Muscle of leg (tissue), 3 donors: ENCODE measurements at regions not wholly inside any gene's neighbourhood (a gene's known extent, or its start where the extent isn't known, plus 50 kb on each side); places are given as distances from the start of the nearest gene placed in this dataset.
"Not testable (repeated sequence)": the region's sequence is repeated elsewhere in the genome, so short reads cannot be mapped to it uniquely, and the experiment has no call there.

Experiments
- DNase-seq: peaks from one replicate; pipeline ENCODE4 v3.0.0; 2013
- H3K27ac ChIP-seq: one replicate; pipeline ENCODE4 v1.5.1; 2013; ENCODE audit warnings: mild to moderate bottlenecking, low read length, control low read depth
- H3K27me3 ChIP-seq: one replicate; pipeline ENCODE4 v1.6.1; 2013; ENCODE audit warnings: low read length; ENCODE audit not compliant: control insufficient read depth, insufficient read depth
- H3K36me3 ChIP-seq: one replicate; pipeline ENCODE4 v1.6.1; 2013; ENCODE audit warnings: low read length; ENCODE audit not compliant: control insufficient read depth, insufficient read depth
- H3K4me1 ChIP-seq: one replicate; pipeline ENCODE4 v1.6.1; 2013; ENCODE audit warnings: low read length; ENCODE audit not compliant: control insufficient read depth, insufficient read depth
- H3K4me3 ChIP-seq: one replicate; pipeline ENCODE4 v1.5.1; 2013; ENCODE audit warnings: low read length, control low read depth
- H3K9me3 ChIP-seq: replicated peaks from 2 replicates; pipeline ENCODE4 v1.6.1; 2013; ENCODE audit warnings: low read depth, low read length; ENCODE audit not compliant: control insufficient read depth
- WGBS: methylation state at CpG from one replicate; pipeline ENCODE4 v1.1.5; 2013; ENCODE audit warnings: missing lambda C conversion rate; ENCODE audit not compliant: insufficient coverage; 5-methylcytosine and 5-hydroxymethylcytosine counted together

DNA sequence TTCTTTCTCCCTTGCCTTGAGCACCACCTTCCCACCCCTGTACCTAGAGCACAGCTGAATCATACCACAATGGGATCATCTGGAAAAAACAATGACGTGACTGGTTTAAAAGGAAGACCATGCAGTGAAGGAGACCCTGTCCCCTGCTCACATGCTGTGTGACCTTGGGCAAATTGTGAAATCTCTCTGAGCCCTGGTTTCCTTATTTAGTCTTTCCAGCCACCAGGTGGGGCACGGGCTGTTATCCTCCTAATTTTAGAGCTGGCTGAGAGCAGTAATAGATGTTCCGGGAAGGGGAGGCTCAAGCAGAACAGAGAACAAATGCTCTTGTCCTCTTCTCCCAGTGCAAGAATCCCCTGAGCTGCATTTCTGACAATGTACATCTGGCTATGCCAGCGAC lies 198.3 kb downstream of the RPS24 start:
- Histone ChIP-seq H3K27ac (no peak overlapping the region), H3K4me3 (no peak overlapping the region), H3K9me3 (peaks cover 2% of the 10 kb centered on the region), H3K4me1 (peaks cover 4% of the 10 kb centered on the region), H3K36me3 (no peaks in the 10 kb centered on the region), H3K27me3 (no peaks in the 10 kb centered on the region)
- DNase-seq, result peak; percentile 66
- WGBS, result 55% methylated on average over 3 of the region's 4 CpGs

DNA sequence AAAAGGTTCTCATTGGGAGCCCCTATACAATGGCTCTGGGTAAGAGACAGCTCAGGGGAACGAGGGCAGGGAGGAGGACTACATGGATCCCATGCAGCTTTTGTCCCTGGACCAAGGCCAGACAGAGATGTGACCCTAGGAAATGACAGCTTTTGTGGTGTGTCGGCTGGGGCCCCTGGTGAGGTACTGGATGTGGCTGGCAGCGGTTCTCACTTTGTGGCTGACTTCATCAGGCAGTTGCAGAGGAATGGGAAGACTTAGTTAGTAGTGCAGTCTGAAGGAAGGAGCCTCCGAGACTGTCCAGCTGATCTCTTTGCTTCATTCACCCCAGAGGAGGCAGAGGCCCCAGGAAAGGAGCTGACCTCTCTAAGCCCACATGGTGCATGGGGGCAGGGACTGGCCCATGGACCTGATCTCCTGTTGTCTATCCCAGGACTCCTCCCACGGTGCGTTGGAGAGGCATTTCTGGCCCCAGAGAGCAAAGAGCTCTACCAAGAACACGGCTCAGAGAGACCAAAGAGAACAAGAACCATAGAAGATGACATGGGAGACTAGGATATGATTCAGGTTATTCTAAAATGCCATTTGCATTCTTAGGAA lies 202.9 kb downstream of the RPS24 start:
- H3K27me3 ChIP-seq, result no peaks in the 10 kb centered on the region
- no peak overlapping the region for H3K4me3 ChIP-seq
- H3K9me3 ChIP-seq, result peaks cover 2% of the 10 kb centered on the region
- H3K4me1 ChIP-seq, result peaks cover 4% of the 10 kb centered on the region
- DNase-seq, result no peak
- 80% methylated on average over 2 of the region's 7 CpGs for WGBS
- no peaks in the 10 kb centered on the region for H3K36me3 ChIP-seq
- no peak overlapping the region for H3K27ac ChIP-seq

DNA sequence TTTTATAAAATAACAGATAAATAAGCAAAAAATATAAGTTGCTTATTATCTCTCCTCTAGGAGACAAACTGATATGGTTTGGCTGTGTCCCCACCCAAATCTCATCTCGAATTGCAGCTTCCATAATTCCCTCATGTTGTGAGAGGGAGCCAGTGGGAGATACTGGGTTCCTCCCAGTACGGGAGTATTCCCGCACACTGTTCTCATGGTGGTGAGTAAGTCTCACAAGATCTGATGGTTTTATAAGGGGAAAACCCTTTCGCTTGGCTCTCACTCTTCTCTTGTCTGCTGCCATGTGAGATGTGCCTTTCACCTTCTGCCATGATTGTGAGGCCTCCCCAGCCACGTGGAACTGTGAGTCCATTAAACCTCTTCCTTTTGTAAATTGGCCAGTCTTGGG lies 204.3 kb downstream of the RPS24 start:
- not testable (repeated sequence) for H3K27me3 ChIP-seq, H3K27ac ChIP-seq, H3K9me3 ChIP-seq, DNase-seq, H3K4me3 ChIP-seq, H3K4me1 ChIP-seq, H3K36me3 ChIP-seq
- 40% methylated on average over 1 of the region's 5 CpGs for WGBS

DNA sequence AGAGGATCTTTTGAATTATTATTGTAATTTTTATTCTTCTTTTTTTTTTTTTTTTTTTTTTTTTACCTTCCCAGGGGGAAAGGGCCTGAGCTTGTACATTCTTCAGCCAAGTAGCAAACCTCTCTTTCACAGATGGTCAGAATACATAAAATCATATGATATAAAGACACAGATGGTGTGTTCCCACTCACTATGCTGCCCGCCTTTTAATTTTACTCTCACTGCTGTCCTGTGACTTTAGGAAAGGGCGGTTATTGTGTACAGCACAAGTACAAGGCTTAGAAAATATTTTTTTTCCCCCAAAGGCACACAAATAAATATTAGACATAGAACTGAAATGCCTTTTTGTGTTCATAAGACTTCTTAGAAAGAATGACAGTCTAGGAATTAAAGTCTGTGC lies 213.6 kb downstream of the RPS24 start:
- H3K9me3 ChIP-seq, result peaks cover 5% of the 10 kb centered on the region
- H3K27ac ChIP-seq, result no peak overlapping the region
- H3K4me3 ChIP-seq, result no peak overlapping the region
- peak; percentile 42 for DNase-seq
- peaks cover 5% of the 10 kb centered on the region for H3K27me3 ChIP-seq
- peaks cover 5% of the 10 kb centered on the region for H3K4me1 ChIP-seq
- no CpG with 5 or more reads among the region's 2 CpGs for WGBS
- no peaks in the 10 kb centered on the region for H3K36me3 ChIP-seq

DNA sequence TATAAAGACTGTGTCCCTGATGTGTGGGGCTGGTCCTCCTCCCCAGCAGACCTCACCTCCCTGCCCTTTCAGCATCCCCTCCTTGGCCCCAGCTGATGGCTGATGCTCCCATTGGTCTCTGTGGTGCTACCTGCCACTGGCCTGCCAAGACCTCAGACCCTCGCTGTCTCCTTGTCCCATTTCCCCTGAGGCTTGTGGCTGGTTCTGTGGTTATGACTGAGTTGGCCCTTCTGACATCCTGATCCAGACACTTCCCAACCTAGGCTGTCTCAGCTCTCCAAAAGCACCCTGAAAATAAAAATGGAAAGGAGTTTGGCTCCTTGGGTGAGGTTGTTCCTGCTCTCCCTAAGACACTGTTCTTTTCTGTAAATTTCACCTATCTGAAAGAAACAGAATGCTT lies 214.2 kb downstream of the RPS24 start:
- Histone ChIP-seq H3K4me3 (no peak overlapping the region), H3K27me3 (peaks cover 5% of the 10 kb centered on the region), H3K36me3 (no peaks in the 10 kb centered on the region), H3K27ac (no peak overlapping the region), H3K4me1 (peaks cover 5% of the 10 kb centered on the region), H3K9me3 (peaks cover 4% of the 10 kb centered on the region)
- DNase-seq, result no peak
- WGBS, result no CpG with 5 or more reads among the region's 1 CpG

DNA sequence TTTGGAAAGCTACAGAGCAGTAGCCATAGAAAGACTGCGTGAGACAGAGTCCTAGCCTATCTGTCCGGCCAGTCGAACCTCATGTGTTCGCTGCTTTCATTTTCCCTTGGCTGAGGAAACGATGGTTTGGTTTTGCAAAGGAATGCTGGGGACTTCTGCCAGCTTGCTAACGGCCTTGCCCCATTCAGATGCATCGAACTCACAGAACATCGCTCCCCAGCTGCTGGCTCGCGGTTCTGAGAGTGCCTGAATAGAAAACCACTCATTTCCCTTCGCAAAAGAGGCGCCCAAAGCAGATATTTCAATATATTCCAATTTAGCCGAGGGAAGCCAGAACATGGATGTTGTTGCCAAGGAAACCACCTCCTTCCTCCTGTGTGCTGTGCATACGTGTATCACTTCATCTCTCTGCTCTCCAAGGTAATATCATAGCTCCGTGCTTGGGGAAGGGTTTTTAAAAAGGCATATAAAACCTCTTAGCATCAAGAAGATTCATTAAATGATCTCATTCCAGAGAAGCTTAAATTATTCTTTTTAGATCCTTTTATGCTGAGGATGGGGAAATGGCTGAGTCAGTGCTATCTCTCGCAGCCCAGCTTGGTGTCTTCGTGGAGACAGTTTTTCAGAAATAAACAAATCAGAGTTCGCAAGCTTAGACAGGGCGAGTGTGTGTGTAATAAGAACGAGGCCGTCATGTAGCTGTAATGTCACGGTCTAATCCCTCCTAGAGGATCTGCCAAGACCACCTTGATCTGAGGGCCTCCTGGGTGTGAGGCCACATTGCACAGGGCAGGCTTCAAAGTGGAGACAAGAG lies 215.2 kb downstream of the RPS24 start:
- 39% methylated on average over 19 of the region's 22 CpGs for WGBS
- Histone ChIP-seq H3K4me1 (peaks cover 5% of the 10 kb centered on the region), H3K36me3 (no peaks in the 10 kb centered on the region), H3K4me3 (no peak overlapping the region), H3K9me3 (no peaks in the 10 kb centered on the region), H3K27ac (no peak overlapping the region), H3K27me3 (peaks cover 5% of the 10 kb centered on the region)
- peak; percentile 77 for DNase-seq

DNA sequence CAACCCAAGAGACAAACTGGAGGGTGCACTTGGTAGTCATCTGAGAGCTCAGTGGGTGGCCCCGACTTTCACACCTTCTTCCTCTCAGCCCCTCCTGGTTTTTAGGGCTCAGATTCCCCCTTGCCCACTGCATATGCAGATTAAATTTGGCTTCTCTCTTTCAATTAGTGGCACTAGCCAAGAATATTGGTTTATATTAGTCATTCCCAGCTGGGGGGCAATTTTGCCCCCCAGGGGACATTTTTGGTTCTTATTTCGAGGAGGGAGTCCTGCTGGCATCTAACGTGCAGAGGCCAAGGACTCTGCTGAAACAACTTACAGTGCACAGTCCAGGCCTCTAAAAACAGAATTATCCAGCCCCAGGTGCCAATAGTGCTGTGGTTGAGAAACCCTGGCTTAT lies 216.0 kb downstream of the RPS24 start:
- Histone ChIP-seq H3K4me1 (peaks cover 5% of the 10 kb centered on the region), H3K9me3 (no peaks in the 10 kb centered on the region), H3K36me3 (no peaks in the 10 kb centered on the region), H3K27me3 (peaks cover 6% of the 10 kb centered on the region), H3K4me3 (no peak overlapping the region), H3K27ac (no peak overlapping the region)
- 80% methylated on average over 1 of the region's 3 CpGs for WGBS
- no peak for DNase-seq

DNA sequence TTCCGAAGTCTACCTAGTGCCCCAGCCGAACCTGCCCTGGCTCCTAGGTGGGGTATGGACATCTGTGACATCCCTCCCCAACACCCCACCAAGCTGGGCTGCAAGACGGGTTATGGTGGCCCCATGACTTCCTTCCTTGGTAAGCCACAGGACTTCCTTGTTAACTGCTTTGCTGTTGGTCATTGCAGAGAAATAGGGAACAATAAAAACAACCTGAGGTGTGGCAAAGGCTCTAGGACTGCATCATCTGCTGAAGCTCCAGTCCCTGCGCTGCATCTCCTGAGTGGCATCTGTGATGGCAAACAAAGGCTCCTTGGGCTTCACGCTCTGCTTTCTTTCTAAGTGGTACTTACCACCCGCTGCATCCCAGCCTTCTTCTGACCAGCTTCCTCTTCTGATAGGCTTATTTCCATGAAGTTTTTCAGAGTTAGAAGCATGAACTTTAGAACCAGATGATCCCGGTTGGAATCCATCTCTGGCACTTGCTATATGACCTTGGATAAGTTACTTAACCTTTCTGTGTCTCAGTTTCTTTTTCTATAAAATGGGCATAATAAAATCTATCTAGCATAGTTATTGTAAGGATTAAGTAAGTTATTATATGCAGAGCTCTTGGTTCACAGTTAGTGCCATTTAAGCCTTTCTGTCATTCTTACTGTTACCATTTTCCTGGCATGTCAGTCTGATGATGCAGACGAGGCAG lies 216.8 kb downstream of the RPS24 start:
- Histone ChIP-seq H3K4me1 (peaks cover 5% of the 10 kb centered on the region), H3K4me3 (no peak overlapping the region), H3K9me3 (no peaks in the 10 kb centered on the region), H3K36me3 (no peaks in the 10 kb centered on the region), H3K27me3 (peaks cover 7% of the 10 kb centered on the region), H3K27ac (no peak overlapping the region)
- peak; percentile 43 for DNase-seq
- WGBS, result 72% methylated on average over 6 of the region's 8 CpGs

DNA sequence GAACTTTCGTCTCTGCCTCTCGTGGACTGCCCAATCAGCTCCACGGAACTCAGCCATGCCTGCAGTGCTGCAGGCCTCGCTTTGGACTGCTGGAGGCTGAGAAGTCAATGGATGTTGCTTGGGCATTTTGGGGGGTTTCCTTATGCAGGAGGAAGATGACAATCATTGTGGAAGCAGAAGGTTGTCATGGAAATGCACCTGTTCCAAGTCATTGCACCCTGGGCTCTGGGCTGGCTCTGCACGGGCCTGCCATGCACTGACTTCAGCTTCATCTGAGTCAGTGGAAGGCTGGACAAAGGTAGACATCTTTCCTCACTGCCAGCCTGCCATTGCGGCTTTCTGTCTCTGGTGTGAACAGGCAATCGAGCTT lies 217.3 kb downstream of the RPS24 start:
- no peak for DNase-seq
- H3K9me3 ChIP-seq, result no peaks in the 10 kb centered on the region
- WGBS, result 86% methylated on average over 7 of the region's 7 CpGs
- H3K36me3 ChIP-seq, result no peaks in the 10 kb centered on the region
- H3K4me1 ChIP-seq, result peaks cover 5% of the 10 kb centered on the region
- no peak overlapping the region for H3K27ac ChIP-seq
- no peak overlapping the region for H3K4me3 ChIP-seq
- H3K27me3 ChIP-seq, result peaks cover 7% of the 10 kb centered on the region

DNA sequence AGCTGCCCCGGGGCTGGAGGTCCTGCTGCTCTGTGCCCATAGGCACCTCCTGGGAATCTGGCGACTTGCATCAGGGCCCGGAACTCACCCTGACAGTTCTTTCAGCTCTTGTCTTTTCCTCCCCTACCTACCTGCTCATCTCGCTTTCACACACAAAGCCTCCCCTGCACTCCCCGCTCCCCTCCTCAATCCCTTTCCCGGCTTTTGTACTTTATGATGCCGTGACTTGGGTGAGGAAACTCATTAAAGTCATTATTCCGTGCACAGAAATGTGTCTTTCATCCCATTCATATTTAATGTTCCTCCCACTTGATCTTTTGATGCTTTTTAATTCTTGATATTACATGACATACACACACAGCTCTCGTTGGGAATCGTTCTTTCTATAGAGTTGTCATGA lies 218.6 kb downstream of the RPS24 start:
- Histone ChIP-seq H3K27ac (no peak overlapping the region), H3K4me1 (peaks cover 5% of the 10 kb centered on the region), H3K4me3 (no peak overlapping the region), H3K36me3 (no peaks in the 10 kb centered on the region), H3K27me3 (peaks cover 7% of the 10 kb centered on the region), H3K9me3 (no peaks in the 10 kb centered on the region)
- 88% methylated on average over 4 of the region's 10 CpGs for WGBS
- no peak for DNase-seq
